PFSK-1 (cell line): ENCODE measurements at regions not wholly inside any gene's neighbourhood (a gene's known extent, or its start where the extent isn't known, plus 50 kb on each side); places are given as distances from the start of the nearest gene placed in this dataset.

ENCODE experiments used
- POLR2AphosphoS5 ChIP-seq: IDR thresholded peaks from 2 replicates; pipeline ENCODE4 v1.6.1; 2012; ENCODE audit warnings: low read depth, mild to moderate bottlenecking, control low read depth, low read length, moderate library complexity
- SIN3A ChIP-seq: IDR thresholded peaks from 2 replicates; pipeline ENCODE4 v1.6.1; 2012; ENCODE audit warnings: mild to moderate bottlenecking, low read length, moderate library complexity, borderline replicate concordance; ENCODE audit not compliant: insufficient read depth
- TAF1 ChIP-seq: IDR thresholded peaks from 2 replicates; pipeline ENCODE4 v1.6.1; 2012; ENCODE audit warnings: low read length, control low read depth, borderline replicate concordance; ENCODE audit not compliant: insufficient read depth
- TF ChIP-seq, protein P1 (sequence below), 2 experiments: IDR thresholded peaks; 2 replicates each; pipeline versions ENCODE4 v1.6.1 to v1.8.0; 2011 to 2012; ENCODE audit warnings: low read depth in 2 of 2, low read length in 2 of 2, control low read depth in 1 of 2, inconsistent platforms in 1 of 2, mild to moderate bottlenecking in 1 of 2, moderate library complexity in 1 of 2; ENCODE audit not compliant: insufficient read depth in 1 of 2

- TF ChIP-seq, protein P1, sequence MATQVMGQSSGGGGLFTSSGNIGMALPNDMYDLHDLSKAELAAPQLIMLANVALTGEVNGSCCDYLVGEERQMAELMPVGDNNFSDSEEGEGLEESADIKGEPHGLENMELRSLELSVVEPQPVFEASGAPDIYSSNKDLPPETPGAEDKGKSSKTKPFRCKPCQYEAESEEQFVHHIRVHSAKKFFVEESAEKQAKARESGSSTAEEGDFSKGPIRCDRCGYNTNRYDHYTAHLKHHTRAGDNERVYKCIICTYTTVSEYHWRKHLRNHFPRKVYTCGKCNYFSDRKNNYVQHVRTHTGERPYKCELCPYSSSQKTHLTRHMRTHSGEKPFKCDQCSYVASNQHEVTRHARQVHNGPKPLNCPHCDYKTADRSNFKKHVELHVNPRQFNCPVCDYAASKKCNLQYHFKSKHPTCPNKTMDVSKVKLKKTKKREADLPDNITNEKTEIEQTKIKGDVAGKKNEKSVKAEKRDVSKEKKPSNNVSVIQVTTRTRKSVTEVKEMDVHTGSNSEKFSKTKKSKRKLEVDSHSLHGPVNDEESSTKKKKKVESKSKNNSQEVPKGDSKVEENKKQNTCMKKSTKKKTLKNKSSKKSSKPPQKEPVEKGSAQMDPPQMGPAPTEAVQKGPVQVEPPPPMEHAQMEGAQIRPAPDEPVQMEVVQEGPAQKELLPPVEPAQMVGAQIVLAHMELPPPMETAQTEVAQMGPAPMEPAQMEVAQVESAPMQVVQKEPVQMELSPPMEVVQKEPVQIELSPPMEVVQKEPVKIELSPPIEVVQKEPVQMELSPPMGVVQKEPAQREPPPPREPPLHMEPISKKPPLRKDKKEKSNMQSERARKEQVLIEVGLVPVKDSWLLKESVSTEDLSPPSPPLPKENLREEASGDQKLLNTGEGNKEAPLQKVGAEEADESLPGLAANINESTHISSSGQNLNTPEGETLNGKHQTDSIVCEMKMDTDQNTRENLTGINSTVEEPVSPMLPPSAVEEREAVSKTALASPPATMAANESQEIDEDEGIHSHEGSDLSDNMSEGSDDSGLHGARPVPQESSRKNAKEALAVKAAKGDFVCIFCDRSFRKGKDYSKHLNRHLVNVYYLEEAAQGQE (IDR thresholded peaks at IDR 0.05; ENCODE audit: insufficient read depth in 1 of 2, low read depth in 2 of 2, low read length in 2 of 2), result no peak
- TF ChIP-seq SIN3A, result no peak
- TF ChIP-seq TAF1, result no peak
- TF ChIP-seq POLR2AphosphoS5, result no peak
Measured at GRCh38 chr5:25862276-25862675, 1176.1 kb downstream of the CDH9 start.
